Upper lobe of left lung (tissue), 4 donors: ENCODE measurements at regions not wholly inside any gene's neighbourhood (a gene's known extent, or its start where the extent isn't known, plus 50 kb on each side); places are given as distances from the start of the nearest gene placed in this dataset.

Source experiments
- EP300 ChIP-seq, 4 donors: sonication (generic); formaldehyde crosslinking; IDR thresholded peaks; one replicate each; pipeline ENCODE4 v1.5.1; 2017; ENCODE audit warnings: antibody characterized with exemption in 4 of 4, control low read depth in 2 of 4
- POLR2A ChIP-seq, 4 donors: fragments of 450-650 bp; IDR thresholded peaks; one replicate each; pipeline ENCODE4 v1.5.1; 2016 to 2017; ENCODE audit warnings: antibody characterized with exemption in 4 of 4, mild to moderate bottlenecking in 2 of 4
- POLR2AphosphoS5 ChIP-seq, 2 donors: sonication (generic); formaldehyde crosslinking; IDR thresholded peaks; one replicate each; pipeline ENCODE4 v1.5.1; 2017; ENCODE audit warnings: antibody characterized with exemption in 2 of 2
- TF ChIP-seq, protein P1 (sequence below), 6 experiments: fragments of 450-650 bp in 4 of 6; fragments of 200-600 bp in 2 of 6; sonication (generic) in 2 of 6; IDR thresholded peaks; one replicate each; pipeline ENCODE4 v1.5.1; 2016 to 2019; ENCODE audit warnings: antibody characterized with exemption in 6 of 6

DNA sequence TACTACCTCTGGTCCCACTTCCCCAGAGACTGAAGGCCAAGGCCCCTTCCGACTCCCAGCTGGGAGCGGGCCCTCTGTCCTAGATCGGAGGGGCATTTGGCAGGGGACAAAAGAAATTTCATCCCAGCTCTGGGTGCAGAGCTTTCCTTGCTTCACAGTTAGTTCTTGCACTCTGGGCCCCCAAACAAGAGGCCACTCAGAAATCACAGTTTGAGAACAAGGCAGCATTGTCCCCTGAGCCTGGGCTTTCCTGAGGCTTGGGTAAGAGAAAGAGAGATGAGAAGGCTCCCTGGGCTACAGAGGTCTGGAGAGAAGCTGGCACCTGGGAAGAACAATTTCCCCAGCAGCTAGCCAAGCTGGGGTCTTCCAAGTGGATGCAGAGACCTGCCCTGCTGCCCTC is 71.8 kb upstream of the NCAM1 start:
- no peak for TF ChIP-seq POLR2AphosphoS5 (IDR thresholded peaks at IDR 0.05)
- TF ChIP-seq, protein P1, sequence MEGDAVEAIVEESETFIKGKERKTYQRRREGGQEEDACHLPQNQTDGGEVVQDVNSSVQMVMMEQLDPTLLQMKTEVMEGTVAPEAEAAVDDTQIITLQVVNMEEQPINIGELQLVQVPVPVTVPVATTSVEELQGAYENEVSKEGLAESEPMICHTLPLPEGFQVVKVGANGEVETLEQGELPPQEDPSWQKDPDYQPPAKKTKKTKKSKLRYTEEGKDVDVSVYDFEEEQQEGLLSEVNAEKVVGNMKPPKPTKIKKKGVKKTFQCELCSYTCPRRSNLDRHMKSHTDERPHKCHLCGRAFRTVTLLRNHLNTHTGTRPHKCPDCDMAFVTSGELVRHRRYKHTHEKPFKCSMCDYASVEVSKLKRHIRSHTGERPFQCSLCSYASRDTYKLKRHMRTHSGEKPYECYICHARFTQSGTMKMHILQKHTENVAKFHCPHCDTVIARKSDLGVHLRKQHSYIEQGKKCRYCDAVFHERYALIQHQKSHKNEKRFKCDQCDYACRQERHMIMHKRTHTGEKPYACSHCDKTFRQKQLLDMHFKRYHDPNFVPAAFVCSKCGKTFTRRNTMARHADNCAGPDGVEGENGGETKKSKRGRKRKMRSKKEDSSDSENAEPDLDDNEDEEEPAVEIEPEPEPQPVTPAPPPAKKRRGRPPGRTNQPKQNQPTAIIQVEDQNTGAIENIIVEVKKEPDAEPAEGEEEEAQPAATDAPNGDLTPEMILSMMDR (IDR thresholded peaks at IDR 0.05) = no peak
- no peak for TF ChIP-seq POLR2A (IDR thresholded peaks at IDR 0.05)
- TF ChIP-seq EP300 (IDR thresholded peaks at IDR 0.05) = no peak
